Pancreas (tissue), 10 donors: ENCODE measurements at regions not wholly inside any gene's neighbourhood (a gene's known extent, or its start where the extent isn't known, plus 50 kb on each side); places are given as distances from the start of the nearest gene placed in this dataset.

ENCODE experiments used
- ATAC-seq, 4 donors: fragments of 200-7000 bp; cut with Tn5 transposase; one replicate each; pipeline versions ENCODE4 v1.8.0 to v1.9.1; 2020; ENCODE audit warnings: mild to moderate bottlenecking in 4 of 4, moderate library complexity in 4 of 4
- DNase-seq, 6 donors: peaks; one replicate each; pipeline ENCODE4 v3.0.0-alpha.2; 2020
- FAIRE-seq: peaks from 2 replicates; lab custom pipeline; 2012; peaks lifted over from hg19 to GRCh38; lab: Jason Lieb, UNC
- H3K27ac ChIP-seq, 4 donors: fragments of 200-600 bp; sonication (generic); 1 replicate in 3 of 4; 2 replicates in 1 of 4; pipeline versions ENCODE4 v1.5.0 to v1.8.0; 2020
- H3K27me3 ChIP-seq, 4 donors: fragments of 200-600 bp; one replicate each; pipeline ENCODE4 v1.8.0; 2021
- H3K36me3 ChIP-seq, 3 donors: fragments of 200-600 bp; sonication (generic) in 1 of 3; one replicate each; pipeline versions ENCODE4 v1.5.0 to v1.8.0; 2020 to 2021
- H3K4me1 ChIP-seq, 3 donors: fragments of 200-600 bp; one replicate each; pipeline ENCODE4 v1.8.0; 2021
- H3K4me3 ChIP-seq, 4 donors: fragments of 200-600 bp; sonication (generic) in 2 of 4; one replicate each; pipeline versions ENCODE4 v1.5.0 to v1.8.0; 2020 to 2021
- H3K9me3 ChIP-seq, 4 donors: fragments of 200-600 bp; one replicate each; pipeline ENCODE4 v1.8.0; 2021
- WGBS, 2 donors: extraction: QIAGEN DNeasy Blood & Tissue Kit; methylation state at CpG; one replicate each; pipeline ENCODE4 v1.1.7; 2013; 5-methylcytosine and 5-hydroxymethylcytosine counted together
- intact Hi-C, 3 donors: fragments of 100-400 bp; cut with DNase I; formaldehyde crosslinking; loops; one replicate each; pipeline versions ENCODE4 v1.11.1 to v1.14.2; 2022
- TF ChIP-seq, protein P1 (sequence below), 4 donors: fragments of 200-600 bp; sonication (generic) in 3 of 4; IDR thresholded peaks; one replicate each; pipeline versions ENCODE4 v1.5.0 to v1.8.0; 2021; ENCODE audit warnings: antibody characterized with exemption in 4 of 4
- donor health status: healthy with polysubstance abuse.
- donor health status: DM: no; HTN: no; CAD: no; lungs with moderate emphysema.
- donor health status: DM: no; HTN: no; CAD: no.
- donor health status: control.
- donor health status: control.
- donor health status: Bipolar disorder and iron deficiency.
- donor health status: DM: yes; HTN: yes; CAD: no.
- donor health status: DM: no; HTN: no; CAD: no.
- donor health status: DM: no; HTN: no; CAD: no.
- donor health status: DM: yes; HTN: yes; CAD: no.

DNA sequence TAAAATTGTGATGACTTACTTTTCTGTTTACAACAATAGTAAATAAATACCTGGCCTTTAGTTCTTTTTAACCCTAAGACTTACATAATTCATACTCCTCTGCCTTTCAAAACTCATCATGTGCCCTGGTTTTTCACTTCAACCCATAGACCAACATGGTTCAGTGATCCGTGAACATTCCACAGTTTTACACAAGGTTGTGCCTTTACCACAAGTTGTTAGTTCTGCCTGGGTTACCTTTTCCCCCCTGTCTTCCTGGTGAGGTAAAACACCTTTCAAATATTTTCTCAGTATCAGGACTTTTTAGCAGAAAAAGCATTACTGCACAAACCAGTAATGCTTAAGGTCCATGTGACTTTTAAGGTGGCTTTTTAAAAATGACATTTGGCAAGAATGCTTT, 1466.4 kb downstream of the PLA2G4A start:
- Histone ChIP-seq H3K4me1 (no peaks in the 10 kb centered on the region), H3K27me3 (no peaks in the 10 kb centered on the region), H3K27ac (no peak overlapping the region), H3K9me3 (no peaks in the 10 kb centered on the region), H3K36me3 (no peaks in the 10 kb centered on the region), H3K4me3 (no peak overlapping the region)
- FAIRE-seq = no peak
- intact Hi-C loops = no loop called here
- WGBS, 2 donors = 67 to 77% methylated on average over 1 of the region's 1 CpG
- TF ChIP-seq, protein P1, sequence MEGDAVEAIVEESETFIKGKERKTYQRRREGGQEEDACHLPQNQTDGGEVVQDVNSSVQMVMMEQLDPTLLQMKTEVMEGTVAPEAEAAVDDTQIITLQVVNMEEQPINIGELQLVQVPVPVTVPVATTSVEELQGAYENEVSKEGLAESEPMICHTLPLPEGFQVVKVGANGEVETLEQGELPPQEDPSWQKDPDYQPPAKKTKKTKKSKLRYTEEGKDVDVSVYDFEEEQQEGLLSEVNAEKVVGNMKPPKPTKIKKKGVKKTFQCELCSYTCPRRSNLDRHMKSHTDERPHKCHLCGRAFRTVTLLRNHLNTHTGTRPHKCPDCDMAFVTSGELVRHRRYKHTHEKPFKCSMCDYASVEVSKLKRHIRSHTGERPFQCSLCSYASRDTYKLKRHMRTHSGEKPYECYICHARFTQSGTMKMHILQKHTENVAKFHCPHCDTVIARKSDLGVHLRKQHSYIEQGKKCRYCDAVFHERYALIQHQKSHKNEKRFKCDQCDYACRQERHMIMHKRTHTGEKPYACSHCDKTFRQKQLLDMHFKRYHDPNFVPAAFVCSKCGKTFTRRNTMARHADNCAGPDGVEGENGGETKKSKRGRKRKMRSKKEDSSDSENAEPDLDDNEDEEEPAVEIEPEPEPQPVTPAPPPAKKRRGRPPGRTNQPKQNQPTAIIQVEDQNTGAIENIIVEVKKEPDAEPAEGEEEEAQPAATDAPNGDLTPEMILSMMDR (IDR thresholded peaks at IDR 0.05) = no peak
- ATAC-seq = no peak
- no peak for DNase-seq

DNA sequence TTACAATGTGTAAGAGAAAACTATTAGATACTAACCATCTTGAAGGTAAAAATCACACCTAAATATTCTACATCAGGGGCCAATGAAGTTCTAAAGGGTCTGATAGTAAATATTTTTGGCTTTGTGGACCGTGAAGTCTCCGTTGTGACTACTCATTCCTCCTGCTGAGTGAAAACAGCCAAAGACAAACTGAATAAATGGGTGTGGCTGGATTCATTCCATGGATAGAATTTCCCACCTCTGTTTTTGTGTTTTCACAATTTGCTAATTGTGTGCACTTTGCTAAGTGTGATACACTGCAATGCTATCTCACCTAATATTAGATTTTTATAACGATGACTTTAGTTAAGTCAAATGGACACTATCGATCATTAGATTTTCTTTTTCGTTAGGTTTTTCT, 1474.0 kb downstream of the PLA2G4A start:
- 53 to 64% methylated on average over 5 of the region's 5 CpGs for WGBS, 2 donors
- no peaks in the 10 kb centered on the region for H3K36me3 ChIP-seq
- FAIRE-seq (no peak), ATAC-seq (no peak), DNase-seq (no peak)
- H3K27me3 ChIP-seq = no peaks in the 10 kb centered on the region
- intact Hi-C loops = no loop called here
- TF ChIP-seq, protein P1 (IDR thresholded peaks at IDR 0.05) = no peak
- no peaks in the 10 kb centered on the region for H3K9me3 ChIP-seq
- H3K4me3 ChIP-seq = no peak overlapping the region
- H3K27ac ChIP-seq = no peak overlapping the region
- H3K4me1 ChIP-seq = no peaks in the 10 kb centered on the region

DNA sequence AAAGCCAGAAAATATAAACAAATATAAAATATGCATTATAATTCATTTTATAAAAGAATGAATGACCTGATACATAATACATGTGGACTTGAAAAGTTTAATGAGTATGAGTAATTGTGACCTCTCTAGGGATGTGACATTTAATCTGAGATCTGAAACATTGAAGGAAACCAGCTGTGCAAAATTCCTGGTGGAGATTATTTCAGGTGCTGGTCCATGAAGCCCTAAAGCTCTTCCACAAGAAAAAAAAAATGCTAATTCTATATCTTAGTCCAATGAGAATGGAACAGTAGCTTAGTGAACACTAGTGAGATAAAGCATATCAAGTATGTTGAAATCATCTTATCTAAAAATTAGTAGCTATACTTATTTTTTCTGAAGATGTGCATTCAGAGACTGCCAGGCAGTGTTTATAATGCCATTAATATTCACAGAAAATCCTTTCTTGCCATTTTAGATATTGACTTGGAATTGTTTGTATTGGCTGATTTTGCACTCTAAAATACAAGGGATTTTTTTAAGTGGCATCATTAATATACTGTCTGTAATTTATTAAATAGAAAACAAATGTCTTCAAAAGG, 1485.9 kb downstream of the PLA2G4A start:
- H3K27me3 ChIP-seq = no peaks in the 10 kb centered on the region
- FAIRE-seq = no peak
- no peaks in the 10 kb centered on the region for H3K36me3 ChIP-seq
- no peak for DNase-seq
- TF ChIP-seq, protein P1 (IDR thresholded peaks at IDR 0.05) = no peak
- no peaks in the 10 kb centered on the region for H3K4me1 ChIP-seq
- no peaks in the 10 kb centered on the region for H3K9me3 ChIP-seq
- intact Hi-C loops = no loop called here
- no peak overlapping the region for H3K4me3 ChIP-seq
- H3K27ac ChIP-seq = no peak overlapping the region
- ATAC-seq = no peak

DNA sequence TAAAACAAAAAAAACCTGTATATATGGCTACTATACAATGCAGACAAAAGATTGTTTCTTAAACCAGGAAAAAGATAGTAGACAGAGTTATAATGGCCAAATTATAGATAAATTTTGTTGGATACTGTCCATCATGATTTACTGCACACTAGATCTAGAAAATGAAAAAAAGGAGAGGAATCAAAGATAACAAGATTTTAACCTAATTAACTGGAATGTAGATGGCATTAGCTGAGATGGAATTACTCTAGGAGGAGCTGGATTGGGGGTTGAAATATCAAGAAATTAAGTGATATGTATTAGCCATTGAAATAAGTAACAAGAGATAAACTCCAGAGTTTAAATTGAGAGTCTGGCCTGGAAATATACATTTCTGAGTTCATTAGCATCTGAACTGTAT, 1489.1 kb downstream of the PLA2G4A start:
- Histone ChIP-seq H3K27ac (no peak overlapping the region), H3K27me3 (no peaks in the 10 kb centered on the region), H3K4me3 (no peak overlapping the region), H3K36me3 (no peaks in the 10 kb centered on the region), H3K9me3 (no peaks in the 10 kb centered on the region), H3K4me1 (no peaks in the 10 kb centered on the region)
- ATAC-seq (no peak), FAIRE-seq (no peak), DNase-seq (no peak)
- intact Hi-C loops = no loop called here
- TF ChIP-seq, protein P1 (IDR thresholded peaks at IDR 0.05) = no peak

DNA sequence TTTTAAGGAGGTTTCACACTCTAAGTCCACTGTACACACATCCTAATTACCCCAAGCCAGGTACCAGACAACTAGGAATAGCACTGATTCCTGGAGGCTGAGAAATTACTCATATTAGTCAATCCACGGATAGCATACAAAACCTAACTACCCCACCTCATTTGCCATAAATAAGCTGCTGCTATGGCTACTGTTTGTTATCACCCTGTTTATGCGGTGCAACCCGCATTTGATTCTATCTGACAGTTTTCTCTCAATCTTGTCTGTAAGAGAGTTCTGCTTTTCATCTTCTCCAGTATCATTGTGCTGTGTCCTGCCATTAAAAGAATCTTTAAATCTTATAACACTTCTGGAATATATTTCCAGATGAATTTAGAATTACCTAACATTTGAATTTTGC, 1496.5 kb downstream of the PLA2G4A start:
- TF ChIP-seq, protein P1 (IDR thresholded peaks at IDR 0.05) = no peak
- Histone ChIP-seq H3K27me3 (no peaks in the 10 kb centered on the region), H3K9me3 (no peaks in the 10 kb centered on the region), H3K4me3 (no peak overlapping the region), H3K4me1 (no peaks in the 10 kb centered on the region), H3K27ac (no peak overlapping the region), H3K36me3 (no peaks in the 10 kb centered on the region)
- intact Hi-C loops = no loop called here
- FAIRE-seq = no peak
- no peak for DNase-seq
- ATAC-seq = no peak
- 76 to 79% methylated on average over 3 of the region's 3 CpGs for WGBS, 2 donors
